ENCODE measurements at regions not wholly inside any gene's neighbourhood (a gene's known extent, or its start where the extent isn't known, plus 50 kb on each side); places are given as distances from the start of the nearest gene placed in this dataset.

DNA sequence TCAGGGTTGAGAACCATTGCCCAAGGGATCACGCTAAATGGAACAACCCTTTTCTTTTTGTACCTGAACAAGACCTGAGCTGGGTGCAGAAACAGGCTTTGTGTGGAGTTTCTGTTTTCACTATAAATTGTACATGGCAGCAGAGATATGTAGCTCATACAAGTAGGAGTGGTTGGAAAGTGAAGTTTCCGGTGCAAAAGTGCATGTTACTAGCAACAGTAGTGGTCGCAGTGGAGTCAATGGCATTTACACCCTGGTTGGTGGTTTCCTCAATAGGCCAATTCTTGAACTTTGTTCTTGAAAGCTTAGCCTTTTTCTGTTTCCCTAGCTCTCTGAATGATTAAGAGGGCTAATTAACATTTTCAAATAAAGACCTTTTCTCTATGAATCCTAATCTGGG is 170.7 kb downstream of the NEBL start:
- DNase-seq (ENCODE audit: low read depth): no peak

DNA sequence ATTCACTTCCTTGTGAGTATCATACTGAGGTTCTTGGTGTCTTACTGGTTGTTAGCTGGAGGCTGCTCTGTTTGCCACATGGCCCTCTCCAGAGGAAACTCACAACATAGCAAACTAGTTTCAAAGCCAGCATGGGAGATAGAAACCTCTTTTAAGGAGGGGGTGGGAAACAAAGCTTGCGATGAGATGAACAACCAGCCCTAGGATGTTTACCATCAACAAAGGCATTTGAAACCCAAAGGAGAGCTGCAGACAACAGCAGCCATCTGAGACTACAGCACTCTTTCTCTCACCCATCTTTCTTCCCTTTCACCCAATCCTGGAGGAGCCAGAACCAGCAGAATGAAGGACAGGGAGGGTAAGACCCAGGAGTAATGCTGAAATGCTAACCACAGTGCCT is 182.1 kb downstream of the NEBL start:
- DNase-seq (ENCODE audit: low read depth): no peak

DNA sequence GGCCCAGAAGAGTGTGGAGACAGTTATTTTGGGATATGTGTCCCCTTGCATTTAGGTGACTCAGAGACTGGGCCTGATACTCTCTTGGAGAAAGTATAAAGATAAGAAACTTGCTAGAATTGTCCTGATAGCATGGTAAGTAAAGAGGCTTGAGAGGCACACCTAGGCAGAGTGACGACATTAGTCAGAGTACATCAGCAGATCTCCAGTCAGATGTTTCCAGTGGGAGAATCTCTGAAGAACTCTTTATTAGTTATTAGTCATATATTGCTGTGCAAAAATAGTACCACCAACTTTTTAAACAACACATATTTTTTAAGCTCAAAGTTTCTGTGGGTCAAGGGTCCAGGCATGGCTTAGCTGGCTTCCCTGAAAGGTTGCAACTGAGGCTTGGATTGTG is 182.6 kb downstream of the NEBL start:
- no peak for DNase-seq (ENCODE audit: low read depth)

DNA sequence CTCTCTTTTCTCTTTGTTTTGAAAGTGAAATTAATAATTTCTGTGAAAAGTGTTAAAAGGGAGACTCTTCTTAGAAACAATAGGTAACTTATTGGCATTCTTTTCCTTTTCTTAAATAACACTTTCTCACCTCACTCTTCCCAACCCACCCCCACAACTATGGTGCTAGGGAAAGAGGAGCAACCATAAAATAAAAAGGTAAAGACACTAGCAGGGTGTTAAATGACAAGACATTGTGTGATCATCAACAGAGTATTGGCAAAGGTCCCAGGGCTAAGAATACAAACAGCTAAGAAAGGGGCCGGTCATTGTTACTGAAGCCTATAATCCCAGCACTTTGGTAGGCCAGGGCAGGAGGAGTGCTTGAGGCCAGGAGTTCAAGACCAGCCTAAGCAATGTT is 183.7 kb downstream of the NEBL start:
- no peak for DNase-seq (ENCODE audit: low read depth)

DNA sequence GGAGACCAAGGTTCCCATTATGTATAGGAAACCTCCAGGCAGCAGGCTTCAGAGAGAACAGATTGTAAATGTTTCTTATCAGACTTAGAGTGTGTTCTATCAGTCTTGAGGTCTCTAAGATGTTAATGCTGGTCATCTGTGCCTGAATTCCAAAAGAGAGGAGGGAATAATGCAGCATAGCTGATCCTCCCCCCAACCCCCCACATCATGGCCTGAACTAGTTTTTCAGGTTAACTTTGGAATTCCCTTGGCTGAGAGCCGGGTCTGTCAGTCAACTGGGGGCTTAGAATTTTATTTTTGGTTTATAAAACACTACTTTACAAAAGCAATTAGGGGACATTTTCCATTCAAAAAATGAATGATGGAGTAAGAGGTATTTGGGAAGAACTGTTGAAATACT is 184.3 kb downstream of the NEBL start:
- no peak for DNase-seq (ENCODE audit: low read depth)

DNA sequence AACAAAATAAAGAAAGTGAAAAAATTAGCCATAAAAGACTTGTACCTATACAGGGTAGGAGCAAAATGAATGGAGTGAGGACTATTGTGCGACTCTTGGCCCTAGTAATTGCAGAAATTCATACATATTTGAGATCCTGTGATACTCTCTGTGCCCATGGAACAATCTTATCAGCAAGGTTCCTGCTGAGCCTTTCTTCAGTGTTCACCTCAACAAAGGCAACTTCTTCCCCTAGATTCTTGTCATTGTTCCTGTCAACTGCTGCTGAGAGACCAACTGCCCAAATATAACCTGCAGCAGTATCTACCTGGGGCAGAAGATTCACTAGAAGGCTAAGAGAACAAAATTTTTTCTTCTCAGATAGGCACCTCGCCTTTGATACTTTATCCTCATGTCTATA is 187.4 kb downstream of the NEBL start:
- DNase-seq (ENCODE audit: low read depth): no peak

DNA sequence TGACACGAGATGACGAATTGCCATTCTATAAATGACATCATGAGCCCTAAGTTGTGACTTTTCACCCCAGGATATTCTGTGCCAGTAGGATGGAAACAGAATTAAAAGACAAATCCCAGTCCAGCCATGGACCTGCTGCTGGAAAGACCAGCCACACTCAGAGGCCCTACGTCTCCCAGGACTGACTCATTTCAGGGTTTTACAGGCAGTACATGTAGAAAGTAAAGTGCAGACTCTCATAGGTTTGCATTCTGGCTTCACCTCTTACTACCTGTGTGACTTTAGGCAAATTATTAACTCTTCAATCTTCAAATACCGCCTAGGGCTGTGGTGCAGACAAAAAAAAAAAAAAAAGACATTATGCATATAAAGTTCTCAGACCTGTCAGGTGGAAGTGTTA is 188.8 kb downstream of the NEBL start:
- no peak for DNase-seq (ENCODE audit: low read depth)

DNA sequence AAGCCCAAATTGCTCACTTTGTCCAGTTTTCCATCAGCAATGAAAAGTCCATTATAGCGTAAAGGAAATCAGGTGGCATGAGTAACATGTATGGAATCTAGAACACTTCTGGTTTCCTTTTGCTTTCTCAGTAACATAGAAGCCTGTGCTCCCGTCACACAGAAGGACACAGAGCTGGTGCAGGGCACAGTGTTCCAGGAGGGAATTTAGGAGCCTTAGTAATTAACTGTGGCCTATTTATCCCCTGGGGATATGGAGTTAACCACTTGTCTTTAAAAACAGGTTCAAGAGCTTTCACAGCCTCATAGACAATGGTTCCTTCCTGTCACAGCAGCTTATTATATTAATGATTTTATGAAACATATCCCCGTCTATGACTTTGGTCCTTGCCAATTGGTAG is 189.9 kb downstream of the NEBL start:
- DNase-seq (ENCODE audit: low read depth): no peak

DNA sequence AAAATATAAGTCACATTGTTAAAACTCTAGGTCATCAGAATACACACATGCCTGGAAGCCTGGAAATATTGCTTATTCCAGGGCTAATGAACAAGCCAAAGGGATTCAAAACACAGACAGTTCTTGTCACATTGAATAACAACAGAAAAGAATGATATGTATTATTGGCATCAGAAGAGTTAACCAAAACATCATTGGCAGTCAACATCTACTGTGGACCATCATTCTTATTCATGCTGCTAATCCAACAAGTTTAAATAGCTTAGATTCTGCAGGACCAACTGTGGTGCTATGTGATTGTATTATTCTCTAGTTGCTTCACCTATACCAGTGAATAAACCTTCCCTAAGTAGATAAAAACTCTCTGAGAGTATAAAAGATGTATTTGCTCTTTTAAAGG is 198.3 kb downstream of the NEBL start:
- no peak for DNase-seq (ENCODE audit: low read depth)

DNA sequence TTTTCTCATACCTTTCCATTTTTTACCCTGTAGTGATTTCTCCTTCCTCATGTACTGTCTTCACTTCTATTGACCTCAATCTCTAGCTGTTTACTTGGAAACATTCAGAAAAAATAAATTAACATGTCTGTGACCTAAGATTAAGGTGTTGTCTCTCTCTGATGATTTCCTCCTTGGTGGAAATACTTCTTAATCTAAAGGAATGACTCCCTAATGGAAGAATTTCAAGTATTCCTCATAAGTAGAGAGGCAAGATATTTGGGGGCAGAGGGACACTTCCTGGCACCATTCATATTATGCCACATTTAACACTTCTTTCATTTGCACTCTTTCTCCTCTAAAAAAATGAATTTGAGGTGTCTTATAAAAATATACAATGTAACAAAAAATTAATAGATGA is 202.8 kb downstream of the NEBL start:
- no peak for DNase-seq (ENCODE audit: low read depth)

DNA sequence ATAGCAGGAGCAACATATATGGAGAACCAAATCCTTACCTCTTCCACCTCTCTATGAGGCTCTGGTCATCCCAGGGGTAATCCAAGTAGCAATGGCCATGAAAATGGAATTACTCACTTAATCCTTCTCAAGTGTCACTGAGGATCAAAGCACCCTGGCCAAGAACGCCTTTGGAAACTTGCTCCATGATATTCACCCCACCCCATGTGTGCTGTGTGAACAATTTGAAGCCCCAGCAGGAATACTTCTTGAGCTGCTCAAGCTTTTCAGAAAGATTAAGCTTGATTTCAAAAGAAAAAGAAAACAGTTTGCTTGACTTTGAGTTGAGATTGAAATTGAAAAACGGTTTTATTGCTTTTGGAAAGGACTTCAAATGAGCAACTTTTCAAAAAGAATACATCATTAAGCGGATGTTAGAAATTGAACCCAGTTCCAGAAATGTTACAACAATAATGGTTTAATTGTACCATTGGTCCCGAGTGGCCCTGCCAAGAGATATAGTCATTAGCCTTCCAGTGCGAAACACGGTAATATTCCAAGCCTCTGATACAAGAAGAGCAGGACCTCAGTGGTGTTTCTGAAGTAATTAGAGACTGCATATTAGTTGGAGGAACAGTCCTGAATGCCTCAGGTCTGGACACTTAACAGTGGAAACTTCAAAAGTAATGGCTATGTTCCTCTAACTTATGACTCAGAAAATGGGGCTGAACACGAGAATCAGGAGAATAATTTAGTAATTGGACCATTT is 208.1 kb downstream of the NEBL start:
- no peak for DNase-seq (ENCODE audit: low read depth)

DNA sequence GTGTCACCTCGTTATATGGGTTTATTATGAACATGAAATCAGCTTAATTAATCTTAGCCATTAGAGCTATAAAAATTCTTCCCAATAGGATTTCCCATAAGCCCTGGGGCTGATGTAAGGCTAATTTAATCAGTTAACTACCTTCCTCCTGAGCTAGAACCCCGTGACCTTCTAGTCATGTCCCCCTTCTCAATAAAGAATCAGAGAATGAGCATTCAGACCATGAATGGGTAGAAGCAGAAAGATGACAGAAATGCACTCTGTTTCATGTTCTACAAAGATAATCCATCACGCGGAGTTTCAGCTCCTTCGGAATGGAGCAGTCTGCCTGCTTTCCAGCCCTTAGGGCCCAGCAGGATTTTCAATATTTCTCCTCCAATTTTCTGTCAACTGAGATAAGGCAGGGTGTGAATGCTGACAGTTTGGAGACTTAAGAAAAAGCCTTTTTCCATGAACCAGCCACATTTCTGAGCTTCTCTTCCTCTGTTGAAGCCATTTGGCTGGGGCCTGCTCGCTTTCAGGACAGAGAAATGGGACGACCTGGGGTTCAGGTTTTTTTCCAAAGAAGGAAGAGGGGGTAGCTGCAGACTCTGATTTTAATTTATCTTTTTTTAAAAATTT is 211.0 kb downstream of the NEBL start:
- no peak for DNase-seq (ENCODE audit: low read depth)

DNA sequence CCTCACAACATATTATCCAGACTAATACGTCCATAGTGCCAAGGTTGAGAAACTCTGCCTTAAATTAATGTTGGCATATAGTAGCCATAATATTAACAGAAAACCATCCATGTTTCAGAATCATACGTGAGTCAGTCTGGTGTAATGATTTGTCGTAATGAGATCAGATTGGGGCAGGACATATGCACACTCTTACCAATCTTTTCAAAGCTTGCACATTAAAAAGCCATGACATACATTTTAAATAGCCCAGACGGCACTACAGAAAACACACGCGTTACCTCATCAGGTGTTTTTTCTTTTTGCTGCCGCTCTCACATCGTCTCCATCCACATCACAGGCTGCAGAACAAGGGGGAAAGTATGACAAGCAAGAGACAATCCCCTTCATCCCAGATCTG is 211.6 kb downstream of the NEBL start:
- no peak for DNase-seq (ENCODE audit: low read depth)

DNA sequence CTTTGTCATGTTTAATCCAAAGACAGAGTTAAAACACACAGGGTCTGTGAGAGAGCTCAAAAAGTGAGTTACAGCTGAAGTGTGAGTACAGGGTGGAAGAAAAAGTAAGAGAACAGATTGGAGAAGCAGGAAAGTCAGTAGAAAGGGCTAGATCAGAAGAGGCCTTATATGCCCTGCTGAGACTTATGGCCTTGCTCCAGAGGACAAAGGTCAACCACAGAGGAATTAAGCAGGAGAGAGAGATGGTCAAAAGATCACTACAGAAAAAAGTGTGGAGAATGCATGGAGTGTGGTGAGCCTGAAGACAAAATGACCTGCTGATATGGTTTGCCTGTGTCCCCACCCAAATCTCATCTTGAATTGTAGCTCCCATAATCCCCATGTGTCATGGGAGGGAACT is 213.8 kb downstream of the NEBL start:
- no peak for DNase-seq (ENCODE audit: low read depth)

DNA sequence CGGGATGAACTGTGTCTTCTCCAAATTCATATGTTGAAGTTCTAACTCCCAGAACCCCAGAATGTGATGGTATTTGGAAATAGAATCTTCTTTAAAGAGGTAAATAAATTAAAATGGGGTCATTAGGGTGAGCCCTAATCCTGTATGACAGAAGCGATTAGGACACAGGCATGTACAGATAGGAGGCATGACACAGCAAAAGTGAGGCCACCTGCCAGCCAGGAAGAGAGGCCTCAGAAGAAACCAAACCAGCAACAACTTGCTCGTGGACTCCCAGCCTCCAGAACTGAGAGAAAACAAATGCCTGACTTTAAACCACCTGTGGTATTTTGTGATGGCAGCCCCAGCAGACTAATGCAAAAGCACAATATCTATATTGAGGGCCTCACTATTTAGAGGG is 214.3 kb downstream of the NEBL start:
- no peak for DNase-seq (ENCODE audit: low read depth)

DNA sequence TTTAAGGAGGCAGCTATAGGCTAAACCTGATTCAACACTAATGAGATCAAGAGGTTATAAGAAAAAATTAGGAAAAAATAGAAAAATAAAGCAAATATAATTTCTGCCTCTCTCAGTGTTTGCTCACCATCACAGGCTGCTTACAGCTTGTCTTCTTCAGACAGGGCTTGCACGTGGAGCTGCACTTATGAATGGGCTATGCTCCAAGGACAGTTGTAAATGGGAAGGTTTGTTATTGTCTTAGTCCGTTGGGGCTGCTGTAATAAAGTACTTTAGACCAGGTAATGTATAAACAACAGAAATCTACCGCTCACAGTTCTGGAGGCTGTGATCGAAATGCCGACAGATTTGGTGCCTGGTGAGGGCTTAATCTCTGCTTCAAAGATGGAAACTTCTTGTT is 219.8 kb downstream of the NEBL start:
- no peak for DNase-seq (ENCODE audit: low read depth)

DNA sequence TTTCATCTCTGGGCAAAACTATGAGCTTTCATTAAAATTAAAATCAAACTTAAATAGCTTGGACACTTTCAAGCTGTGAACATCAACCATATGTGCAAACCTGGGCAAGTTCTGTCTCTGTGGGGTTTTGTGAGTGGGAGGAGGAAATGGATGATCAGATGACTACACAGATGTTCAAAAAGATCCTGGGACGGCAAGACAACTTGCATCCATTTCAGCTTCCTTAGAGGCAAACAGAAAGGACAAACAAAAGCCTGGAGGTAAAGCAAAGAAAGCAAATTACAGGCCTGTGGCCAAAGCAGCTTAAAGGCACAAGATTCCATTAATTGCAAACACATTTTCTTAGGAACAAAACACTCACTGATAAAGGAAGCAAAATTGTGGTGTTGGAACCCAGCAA is 222.2 kb downstream of the NEBL start:
- no peak for DNase-seq (ENCODE audit: low read depth)

DNA sequence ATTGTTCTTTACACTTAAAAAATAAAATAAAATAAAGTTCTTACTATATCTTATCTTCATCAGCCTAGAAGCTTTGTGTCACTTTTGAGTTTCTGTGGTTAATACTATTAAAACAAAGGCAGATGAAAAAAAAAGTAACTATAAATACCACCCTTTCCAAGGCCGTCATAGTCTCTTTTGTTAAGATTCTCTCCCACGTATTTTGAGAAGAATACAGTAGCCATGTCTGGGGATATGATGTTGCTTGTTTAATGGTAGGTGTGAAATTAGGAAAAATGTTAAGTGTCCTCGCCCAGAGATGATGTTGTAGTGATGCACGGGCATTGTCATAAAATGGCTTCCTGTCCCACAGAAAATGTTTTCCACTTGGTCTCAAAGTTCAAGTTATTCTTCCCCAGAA is 223.9 kb downstream of the NEBL start:
- DNase-seq (ENCODE audit: low read depth): no peak

DNA sequence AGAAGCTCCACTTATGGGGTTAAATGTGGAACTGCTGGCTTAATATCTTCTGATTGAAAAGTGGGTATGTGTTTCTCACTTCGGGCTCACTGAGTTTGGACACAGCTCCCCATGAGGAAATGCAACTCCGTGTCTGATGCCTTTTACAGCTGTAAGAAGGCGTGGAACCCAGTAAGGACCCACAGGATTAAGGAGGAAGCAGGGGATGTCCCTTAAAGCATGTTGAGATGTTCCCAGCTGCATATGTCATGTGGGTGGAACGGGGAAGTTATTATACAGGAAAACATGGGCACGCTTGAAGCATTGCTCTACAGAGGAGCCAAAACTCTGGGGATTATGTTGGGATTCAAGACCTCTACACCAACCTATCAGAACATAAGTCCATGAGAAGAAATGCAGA is 224.4 kb downstream of the NEBL start:
- no peak for DNase-seq (ENCODE audit: low read depth)

DNA sequence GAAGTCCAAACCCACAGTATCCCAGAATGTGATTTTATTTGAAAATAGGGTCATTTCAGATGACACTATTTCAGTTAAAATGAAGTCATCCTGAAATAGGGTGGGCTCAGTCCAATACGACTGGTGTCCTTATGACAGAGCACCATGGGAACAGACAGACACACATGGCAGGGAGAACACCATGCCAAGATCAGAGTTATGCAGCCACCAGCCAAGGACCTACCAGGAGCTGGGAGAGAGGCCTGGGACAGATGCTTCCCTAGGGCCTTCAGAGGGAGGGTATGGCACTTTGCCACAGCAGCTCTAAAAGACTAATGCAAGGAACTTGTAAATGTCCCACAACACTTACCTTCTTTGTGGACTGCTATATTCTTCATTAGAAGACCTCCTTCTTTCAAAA is 226.5 kb downstream of the NEBL start:
- DNase-seq (ENCODE audit: low read depth): no peak

DNA sequence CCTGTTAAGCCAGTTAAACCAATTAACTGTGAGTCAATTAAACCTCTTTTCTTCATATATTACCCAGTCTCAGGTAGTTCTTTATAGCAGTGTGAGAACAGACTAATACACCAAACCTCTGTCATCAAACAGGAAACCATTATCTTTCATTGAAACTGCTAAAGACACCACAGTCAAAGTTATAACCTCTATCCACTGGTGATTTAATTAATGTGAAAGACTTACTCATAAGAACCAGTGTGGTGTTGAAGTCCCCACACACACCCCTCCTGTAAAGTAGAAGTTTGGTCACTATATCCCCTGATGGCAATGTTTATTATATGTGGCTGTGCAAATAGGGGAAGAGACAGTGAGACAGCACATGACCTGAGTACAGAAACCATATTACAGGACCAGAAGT is 228.1 kb downstream of the NEBL start:
- no peak for DNase-seq (ENCODE audit: low read depth)

DNA sequence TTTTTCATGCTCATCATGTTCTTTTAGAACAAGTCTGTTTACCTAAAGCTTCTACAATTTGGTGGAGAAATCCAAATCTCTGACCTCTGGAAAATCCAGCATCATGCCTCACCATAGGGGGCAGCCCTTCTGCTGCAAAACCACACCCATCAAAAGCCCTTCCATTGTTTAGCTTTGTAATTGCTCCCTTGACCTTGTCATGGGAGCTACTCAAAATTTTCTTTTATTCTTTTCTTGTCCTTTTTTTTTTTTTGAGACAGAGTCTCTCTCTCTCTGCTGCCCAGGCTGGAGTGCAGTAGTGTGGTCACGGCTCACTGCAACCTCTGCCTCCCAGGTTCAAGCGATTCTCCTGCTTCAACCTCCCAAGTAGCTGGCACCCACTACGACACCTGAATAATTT is 234.4 kb downstream of the NEBL start:
- DNase-seq (ENCODE audit: low read depth): no peak

DNA sequence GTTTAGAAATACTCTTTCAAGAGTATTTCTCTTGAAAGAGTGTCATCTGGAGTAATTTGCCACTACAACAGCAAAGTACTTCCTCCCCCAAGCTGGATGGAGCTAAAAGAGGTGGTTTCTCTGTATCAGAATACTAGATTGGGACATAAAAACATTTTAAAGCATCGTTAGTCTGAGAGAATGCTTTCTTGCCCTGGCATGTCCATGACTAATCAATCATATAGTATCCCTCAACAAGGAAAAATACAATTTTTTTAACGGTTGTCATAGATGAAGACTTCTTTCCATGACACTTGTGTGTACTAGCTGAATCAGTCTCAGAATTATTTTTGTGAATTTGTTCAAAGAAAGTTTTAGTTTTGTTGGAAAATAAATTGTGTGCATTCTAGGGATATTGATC is 237.9 kb downstream of the NEBL start:
- no peak for DNase-seq (ENCODE audit: low read depth)

DNA sequence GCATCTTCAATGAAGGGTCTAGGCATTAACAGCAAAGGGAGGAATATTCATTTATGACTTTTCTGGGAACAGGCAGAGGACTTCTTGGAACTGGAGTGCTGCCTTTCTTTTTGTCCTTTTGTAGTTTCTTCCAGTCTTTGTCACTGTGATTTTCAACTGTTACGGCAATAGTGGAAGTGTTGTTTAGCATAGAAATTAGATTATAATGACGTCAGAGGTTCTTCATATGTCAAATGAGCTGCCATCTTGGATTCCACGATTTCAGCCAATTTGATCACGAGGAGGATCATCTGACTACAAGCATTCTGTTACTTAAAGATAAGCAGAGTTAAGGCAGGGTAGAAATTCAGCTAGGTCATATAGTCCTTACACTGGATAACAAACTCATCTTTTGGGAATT is 239.0 kb downstream of the NEBL start:
- DNase-seq (ENCODE audit: low read depth): no peak
